ENCODE measurements at regions not wholly inside any gene's neighbourhood (a gene's known extent, or its start where the extent isn't known, plus 50 kb on each side); places are given as distances from the start of the nearest gene placed in this dataset.

- Histone ChIP-seq H3K27me3 (ENCODE audit: insufficient read depth, low read length) (peaks cover 5% of the 10 kb centered on the region; the same call in 1 of the 2 replicates), H3K27ac (ENCODE audit: low read depth, low read length) (no peak overlapping the region), H3K4me1 (ENCODE audit: control insufficient read depth, insufficient read depth, low read length, unreplicated experiment) (peaks cover 9% of the 10 kb centered on the region), H3K36me3 (ENCODE audit: insufficient read depth, low read length) (no peaks in the 10 kb centered on the region), H3K4me3 (ENCODE audit: low read depth, low read length) (no peak overlapping the region), H3K79me2 (ENCODE audit: control insufficient read depth, insufficient read depth, low read length, unreplicated experiment) (no peaks in the 10 kb centered on the region), H2AFZ (ENCODE audit: low read length, unreplicated experiment) (no peak overlapping the region)
Measured at GRCh38 chr20:4601630-4602296, 84.5 kb upstream of the PRNP start.

- H2AFZ ChIP-seq (ENCODE audit: low read length, unreplicated experiment): no peak overlapping the region
- no peaks in the 10 kb centered on the region for H3K79me2 ChIP-seq (ENCODE audit: control insufficient read depth, insufficient read depth, low read length, unreplicated experiment)
- H3K4me1 ChIP-seq (ENCODE audit: control insufficient read depth, insufficient read depth, low read length, unreplicated experiment): peaks cover 9% of the 10 kb centered on the region
- H3K4me3 ChIP-seq (ENCODE audit: low read depth, low read length): no peak overlapping the region
- peaks cover under 1% of the 10 kb centered on the region; the same call in 1 of the 2 replicates for H3K27me3 ChIP-seq (ENCODE audit: insufficient read depth, low read length)
- H3K27ac ChIP-seq (ENCODE audit: low read depth, low read length): no peak overlapping the region
- H3K36me3 ChIP-seq (ENCODE audit: insufficient read depth, low read length): no peaks in the 10 kb centered on the region
Measured at GRCh38 chr20:4600308-4601014, 85.8 kb upstream of the PRNP start.

GRCh38 chr20:4597215-4597614 lies 89.0 kb upstream of the PRNP start:
- Histone ChIP-seq H3K27me3 (ENCODE audit: insufficient read depth, low read length) (no peaks in the 10 kb centered on the region), H3K4me3 (ENCODE audit: low read depth, low read length) (no peak overlapping the region), H3K4me1 (ENCODE audit: control insufficient read depth, insufficient read depth, low read length, unreplicated experiment) (peaks cover 9% of the 10 kb centered on the region), H3K27ac (ENCODE audit: low read depth, low read length) (no peak overlapping the region), H3K36me3 (ENCODE audit: insufficient read depth, low read length) (no peaks in the 10 kb centered on the region), H2AFZ (ENCODE audit: low read length, unreplicated experiment) (no peak overlapping the region), H3K79me2 (ENCODE audit: control insufficient read depth, insufficient read depth, low read length, unreplicated experiment) (no peaks in the 10 kb centered on the region)

- H3K79me2 ChIP-seq (ENCODE audit: control insufficient read depth, insufficient read depth, low read length, unreplicated experiment): no peaks in the 10 kb centered on the region
- H2AFZ ChIP-seq (ENCODE audit: low read length, unreplicated experiment): no peak overlapping the region
- H3K27me3 ChIP-seq (ENCODE audit: insufficient read depth, low read length): no peaks in the 10 kb centered on the region
- no peak overlapping the region for H3K27ac ChIP-seq (ENCODE audit: low read depth, low read length)
- no peaks in the 10 kb centered on the region for H3K4me1 ChIP-seq (ENCODE audit: control insufficient read depth, insufficient read depth, low read length, unreplicated experiment)
- H3K36me3 ChIP-seq (ENCODE audit: insufficient read depth, low read length): no peaks in the 10 kb centered on the region
- no peak overlapping the region for H3K4me3 ChIP-seq (ENCODE audit: low read depth, low read length)
Measured at GRCh38 chr20:4593149-4593525, 93.1 kb upstream of the PRNP start.

GRCh38 chr20:4592316-4593148 lies 93.7 kb upstream of the PRNP start:
- H2AFZ ChIP-seq (ENCODE audit: low read length, unreplicated experiment): peak overlapping the region; percentile 64
- no peaks in the 10 kb centered on the region for H3K27me3 ChIP-seq (ENCODE audit: insufficient read depth, low read length)
- peak overlapping the region; percentile 81 for H3K4me3 ChIP-seq (ENCODE audit: low read depth, low read length)
- H3K27ac ChIP-seq (ENCODE audit: low read depth, low read length): no peak overlapping the region
- no peaks in the 10 kb centered on the region for H3K79me2 ChIP-seq (ENCODE audit: control insufficient read depth, insufficient read depth, low read length, unreplicated experiment)
- H3K36me3 ChIP-seq (ENCODE audit: insufficient read depth, low read length): no peaks in the 10 kb centered on the region
- H3K4me1 ChIP-seq (ENCODE audit: control insufficient read depth, insufficient read depth, low read length, unreplicated experiment): no peaks in the 10 kb centered on the region

GRCh38 chr20:4591975-4592315 lies 94.3 kb upstream of the PRNP start:
- Histone ChIP-seq H3K4me3 (ENCODE audit: low read depth, low read length) (peak overlapping the region; percentile 81), H3K36me3 (ENCODE audit: insufficient read depth, low read length) (no peaks in the 10 kb centered on the region), H3K27ac (ENCODE audit: low read depth, low read length) (no peak overlapping the region), H2AFZ (ENCODE audit: low read length, unreplicated experiment) (peak overlapping the region; percentile 64), H3K79me2 (ENCODE audit: control insufficient read depth, insufficient read depth, low read length, unreplicated experiment) (no peaks in the 10 kb centered on the region), H3K4me1 (ENCODE audit: control insufficient read depth, insufficient read depth, low read length, unreplicated experiment) (no peaks in the 10 kb centered on the region), H3K27me3 (ENCODE audit: insufficient read depth, low read length) (no peaks in the 10 kb centered on the region)

- Histone ChIP-seq H3K79me2 (ENCODE audit: control insufficient read depth, insufficient read depth, low read length, unreplicated experiment) (no peaks in the 10 kb centered on the region), H3K27me3 (ENCODE audit: insufficient read depth, low read length) (no peaks in the 10 kb centered on the region), H2AFZ (ENCODE audit: low read length, unreplicated experiment) (no peak overlapping the region), H3K4me1 (ENCODE audit: control insufficient read depth, insufficient read depth, low read length, unreplicated experiment) (peaks cover 5% of the 10 kb centered on the region), H3K4me3 (ENCODE audit: low read depth, low read length) (no peak overlapping the region), H3K27ac (ENCODE audit: low read depth, low read length) (no peak overlapping the region), H3K36me3 (ENCODE audit: insufficient read depth, low read length) (no peaks in the 10 kb centered on the region)
Measured at GRCh38 chr20:4585758-4586157, 100.5 kb upstream of the PRNP start.

- peaks cover 5% of the 10 kb centered on the region for H3K4me1 ChIP-seq (ENCODE audit: control insufficient read depth, insufficient read depth, low read length, unreplicated experiment)
- no peaks in the 10 kb centered on the region for H3K27me3 ChIP-seq (ENCODE audit: insufficient read depth, low read length)
- H3K79me2 ChIP-seq (ENCODE audit: control insufficient read depth, insufficient read depth, low read length, unreplicated experiment): no peaks in the 10 kb centered on the region
- H2AFZ ChIP-seq (ENCODE audit: low read length, unreplicated experiment): no peak overlapping the region
- no peak overlapping the region for H3K4me3 ChIP-seq (ENCODE audit: low read depth, low read length)
- H3K27ac ChIP-seq (ENCODE audit: low read depth, low read length): no peak overlapping the region
- H3K36me3 ChIP-seq (ENCODE audit: insufficient read depth, low read length): no peaks in the 10 kb centered on the region
Measured at GRCh38 chr20:4585104-4585753, 101.0 kb upstream of the PRNP start.

DNA sequence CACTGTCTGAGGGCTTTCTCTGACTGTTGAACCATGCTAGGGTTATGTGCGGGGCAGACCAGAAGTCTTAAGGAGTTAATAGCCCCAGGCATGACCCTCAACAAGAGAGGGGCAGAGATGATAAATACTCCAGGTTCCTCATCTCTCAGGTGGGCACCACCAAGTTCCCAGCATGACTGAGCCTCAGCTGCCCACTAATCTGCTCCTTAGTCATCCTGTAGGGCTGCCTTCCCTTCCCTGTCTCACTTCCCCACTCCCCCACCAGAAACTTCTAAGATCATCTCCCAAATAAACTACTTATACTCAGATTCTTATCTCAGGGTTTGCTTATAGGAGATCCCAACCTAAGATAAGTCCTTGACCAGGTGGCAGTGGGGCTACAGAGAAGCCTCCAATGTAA lies 101.7 kb upstream of the PRNP start:
- Histone ChIP-seq H3K4me1 (ENCODE audit: control insufficient read depth, insufficient read depth, low read length, unreplicated experiment) (peaks cover 5% of the 10 kb centered on the region), H3K27me3 (ENCODE audit: insufficient read depth, low read length) (no peaks in the 10 kb centered on the region), H3K27ac (ENCODE audit: low read depth, low read length) (no peak overlapping the region), H3K36me3 (ENCODE audit: insufficient read depth, low read length) (no peaks in the 10 kb centered on the region), H2AFZ (ENCODE audit: low read length, unreplicated experiment) (no peak overlapping the region), H3K4me3 (ENCODE audit: low read depth, low read length) (no peak overlapping the region), H3K79me2 (ENCODE audit: control insufficient read depth, insufficient read depth, low read length, unreplicated experiment) (no peaks in the 10 kb centered on the region)

DNA sequence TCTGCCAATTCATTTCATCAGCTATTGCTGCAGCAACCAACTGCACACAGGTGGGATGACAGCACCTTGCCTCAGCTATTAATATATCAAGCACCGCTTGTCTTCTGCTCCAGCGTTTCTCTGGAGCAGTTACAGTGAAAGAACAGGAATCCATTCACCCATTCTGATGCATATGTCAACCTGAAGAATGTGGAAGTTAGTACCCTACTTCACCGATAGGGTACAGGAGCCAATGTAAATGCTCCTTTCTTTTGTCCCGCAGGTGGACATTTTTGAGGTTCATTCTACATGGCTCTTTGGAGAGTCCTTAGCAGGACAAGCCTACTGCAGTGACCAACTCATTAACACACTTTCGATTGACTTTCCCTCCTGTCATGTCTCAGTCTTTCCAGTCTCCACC lies 104.4 kb upstream of the PRNP start:
- H3K27me3 ChIP-seq (ENCODE audit: insufficient read depth, low read length): peaks cover 5% of the 10 kb centered on the region; the same call in 1 of the 2 replicates
- H3K36me3 ChIP-seq (ENCODE audit: insufficient read depth, low read length): no peaks in the 10 kb centered on the region
- no peaks in the 10 kb centered on the region for H3K79me2 ChIP-seq (ENCODE audit: control insufficient read depth, insufficient read depth, low read length, unreplicated experiment)
- no peak overlapping the region for H3K27ac ChIP-seq (ENCODE audit: low read depth, low read length)
- peaks cover 5% of the 10 kb centered on the region for H3K4me1 ChIP-seq (ENCODE audit: control insufficient read depth, insufficient read depth, low read length, unreplicated experiment)
- H2AFZ ChIP-seq (ENCODE audit: low read length, unreplicated experiment): no peak overlapping the region
- H3K4me3 ChIP-seq (ENCODE audit: low read depth, low read length): no peak overlapping the region

All from ACC112 (cell line).